Stimulated activated effector memory CD8-positive, alpha-beta T cell treated with anti-CD3 and anti-CD28 coated beads, Interleukin-12 subunit alpha, Interleukin-12 subunit beta, amount 100 ng/mL, for 72 hours (primary cell): ENCODE measurements at regions not wholly inside any gene's neighbourhood (a gene's known extent, or its start where the extent isn't known, plus 50 kb on each side); places are given as distances from the start of the nearest gene placed in this dataset.

Experiments used
- ATAC-seq: fragments of 150-1000 bp; cut with Tn5 transposase; 2 replicates; pipeline ENCODE4 v1.10.0; 2021
- DNase-seq, 2 donors: peaks; one replicate each; pipeline ENCODE4 v3.0.0; 2021 to 2022; ENCODE audit warnings: low spot score in 2 of 2
- H3K27ac Mint-ChIP-seq: one replicate; pipeline ENCODE4 v1.8.0; 2022; ENCODE audit warnings: mild to moderate bottlenecking, mixed read lengths
- H3K36me3 Mint-ChIP-seq: one replicate; pipeline ENCODE4 v1.8.0; 2022; ENCODE audit warnings: mild to moderate bottlenecking, mixed read lengths
- H3K4me1 Mint-ChIP-seq: one replicate; pipeline ENCODE4 v1.8.0; 2022; ENCODE audit warnings: mixed read lengths
- H3K4me3 Mint-ChIP-seq: one replicate; pipeline ENCODE4 v1.8.0; 2022; ENCODE audit warnings: mild to moderate bottlenecking, mixed read lengths
- H3K9me3 Mint-ChIP-seq: one replicate; pipeline ENCODE4 v1.8.0; 2022; ENCODE audit warnings: mixed read lengths

- Mint-ChIP-seq H3K36me3 (no peaks in the 10 kb centered on the region), H3K9me3 (no peaks in the 10 kb centered on the region), H3K27ac (no peak overlapping the region), H3K4me3 (no peak overlapping the region), H3K4me1 (peaks cover 14% of the 10 kb centered on the region)
- DNase-seq (no peak), ATAC-seq (no peak)
Measured at GRCh38 chr12:67520606-67521005, 127.9 kb upstream of the DYRK2 start.

GRCh38 chr12:67522222-67522621, 126.3 kb upstream of the DYRK2 start:
- Mint-ChIP-seq H3K27ac (no peak overlapping the region), H3K4me3 (no peak overlapping the region), H3K36me3 (no peaks in the 10 kb centered on the region), H3K4me1 (peaks cover 1% of the 10 kb centered on the region), H3K9me3 (no peaks in the 10 kb centered on the region)
- ATAC-seq (no peak), DNase-seq (no peak)

GRCh38 chr12:67523538-67523937, 125.0 kb upstream of the DYRK2 start:
- ATAC-seq (no peak), DNase-seq (no peak)
- no peak overlapping the region for H3K27ac Mint-ChIP-seq
- H3K9me3 Mint-ChIP-seq = no peaks in the 10 kb centered on the region
- no peaks in the 10 kb centered on the region for H3K4me1 Mint-ChIP-seq
- no peaks in the 10 kb centered on the region for H3K36me3 Mint-ChIP-seq
- no peak overlapping the region for H3K4me3 Mint-ChIP-seq

GRCh38 chr12:67524861-67525616, 123.5 kb upstream of the DYRK2 start:
- no peaks in the 10 kb centered on the region for H3K36me3 Mint-ChIP-seq
- no peak for ATAC-seq
- no peak for DNase-seq
- H3K27ac Mint-ChIP-seq = no peak overlapping the region
- H3K4me3 Mint-ChIP-seq = no peak overlapping the region
- H3K9me3 Mint-ChIP-seq = no peaks in the 10 kb centered on the region
- no peaks in the 10 kb centered on the region for H3K4me1 Mint-ChIP-seq

GRCh38 chr12:67525617-67525884, 123.0 kb upstream of the DYRK2 start:
- no peak for DNase-seq
- H3K4me3 Mint-ChIP-seq = no peak overlapping the region
- H3K27ac Mint-ChIP-seq = no peak overlapping the region
- no peak for ATAC-seq
- H3K4me1 Mint-ChIP-seq = no peaks in the 10 kb centered on the region
- no peaks in the 10 kb centered on the region for H3K9me3 Mint-ChIP-seq
- no peaks in the 10 kb centered on the region for H3K36me3 Mint-ChIP-seq

- DNase-seq (no peak), ATAC-seq (no peak)
- Mint-ChIP-seq H3K4me1 (no peaks in the 10 kb centered on the region), H3K27ac (no peak overlapping the region), H3K9me3 (no peaks in the 10 kb centered on the region), H3K36me3 (no peaks in the 10 kb centered on the region), H3K4me3 (no peak overlapping the region)
Measured at GRCh38 chr12:67526129-67526528, 122.4 kb upstream of the DYRK2 start.

GRCh38 chr12:67531051-67531450, 117.5 kb upstream of the DYRK2 start:
- Mint-ChIP-seq H3K27ac (no peak overlapping the region), H3K9me3 (no peaks in the 10 kb centered on the region), H3K36me3 (no peaks in the 10 kb centered on the region), H3K4me3 (no peak overlapping the region), H3K4me1 (no peaks in the 10 kb centered on the region)
- DNase-seq (no peak), ATAC-seq (no peak)

GRCh38 chr12:67531501-67531900, 117.0 kb upstream of the DYRK2 start:
- no peak for DNase-seq
- H3K9me3 Mint-ChIP-seq = no peaks in the 10 kb centered on the region
- H3K36me3 Mint-ChIP-seq = no peaks in the 10 kb centered on the region
- H3K4me3 Mint-ChIP-seq = no peak overlapping the region
- H3K4me1 Mint-ChIP-seq = no peaks in the 10 kb centered on the region
- H3K27ac Mint-ChIP-seq = no peak overlapping the region
- ATAC-seq = no peak

GRCh38 chr12:67533159-67533558, 115.4 kb upstream of the DYRK2 start:
- Mint-ChIP-seq H3K4me3 (no peak overlapping the region), H3K27ac (no peak overlapping the region), H3K4me1 (no peaks in the 10 kb centered on the region), H3K36me3 (no peaks in the 10 kb centered on the region), H3K9me3 (no peaks in the 10 kb centered on the region)
- ATAC-seq = no peak
- DNase-seq = no peak

- Mint-ChIP-seq H3K36me3 (no peaks in the 10 kb centered on the region), H3K9me3 (no peaks in the 10 kb centered on the region), H3K4me3 (no peak overlapping the region), H3K4me1 (no peaks in the 10 kb centered on the region), H3K27ac (no peak overlapping the region)
- no peak for DNase-seq
- ATAC-seq = no peak
Measured at GRCh38 chr12:67534046-67534445, 114.5 kb upstream of the DYRK2 start.

- H3K27ac Mint-ChIP-seq = no peak overlapping the region
- ATAC-seq (no peak), DNase-seq (no peak)
- no peaks in the 10 kb centered on the region for H3K36me3 Mint-ChIP-seq
- no peak overlapping the region for H3K4me3 Mint-ChIP-seq
- no peaks in the 10 kb centered on the region for H3K9me3 Mint-ChIP-seq
- no peaks in the 10 kb centered on the region for H3K4me1 Mint-ChIP-seq
Measured at GRCh38 chr12:67534681-67535080, 113.9 kb upstream of the DYRK2 start.

- no peak overlapping the region for H3K4me3 Mint-ChIP-seq
- no peak overlapping the region for H3K27ac Mint-ChIP-seq
- no peaks in the 10 kb centered on the region for H3K4me1 Mint-ChIP-seq
- DNase-seq (no peak), ATAC-seq (no peak)
- no peaks in the 10 kb centered on the region for H3K36me3 Mint-ChIP-seq
- no peaks in the 10 kb centered on the region for H3K9me3 Mint-ChIP-seq
Measured at GRCh38 chr12:67535176-67535575, 113.4 kb upstream of the DYRK2 start.

GRCh38 chr12:67535971-67536370, 112.6 kb upstream of the DYRK2 start:
- no peak overlapping the region for H3K4me3 Mint-ChIP-seq
- H3K4me1 Mint-ChIP-seq = peaks cover 3% of the 10 kb centered on the region
- ATAC-seq = no peak
- no peak overlapping the region for H3K27ac Mint-ChIP-seq
- DNase-seq = no peak
- H3K9me3 Mint-ChIP-seq = no peaks in the 10 kb centered on the region
- no peaks in the 10 kb centered on the region for H3K36me3 Mint-ChIP-seq

- Mint-ChIP-seq H3K4me1 (peaks cover 12% of the 10 kb centered on the region), H3K36me3 (no peaks in the 10 kb centered on the region), H3K9me3 (no peaks in the 10 kb centered on the region), H3K27ac (no peak overlapping the region), H3K4me3 (no peak overlapping the region)
- DNase-seq = no peak
- no peak for ATAC-seq
Measured at GRCh38 chr12:67539329-67539728, 109.2 kb upstream of the DYRK2 start.

- no peaks in the 10 kb centered on the region for H3K36me3 Mint-ChIP-seq
- H3K4me3 Mint-ChIP-seq = no peak overlapping the region
- no peak for DNase-seq
- no peak overlapping the region for H3K27ac Mint-ChIP-seq
- peaks cover 12% of the 10 kb centered on the region for H3K4me1 Mint-ChIP-seq
- ATAC-seq = no peak
- H3K9me3 Mint-ChIP-seq = no peaks in the 10 kb centered on the region
Measured at GRCh38 chr12:67539946-67540345, 108.6 kb upstream of the DYRK2 start.

- Mint-ChIP-seq H3K27ac (no peak overlapping the region), H3K9me3 (no peaks in the 10 kb centered on the region), H3K4me1 (peaks cover 12% of the 10 kb centered on the region), H3K4me3 (no peak overlapping the region), H3K36me3 (no peaks in the 10 kb centered on the region)
- DNase-seq (no peak), ATAC-seq (no peak)
Measured at GRCh38 chr12:67540920-67541624, 107.5 kb upstream of the DYRK2 start.
